B cell (primary cell): ENCODE measurements at regions not wholly inside any gene's neighbourhood (a gene's known extent, or its start where the extent isn't known, plus 50 kb on each side); places are given as distances from the start of the nearest gene placed in this dataset.

ENCODE experiments used
- EZH2 ChIP-seq: IDR thresholded peaks from 2 replicates; pipeline ENCODE4 v1.6.1; 2012; ENCODE audit warnings: borderline replicate concordance, low read depth, mild to moderate bottlenecking, moderate library complexity, low read length; ENCODE audit not compliant: insufficient read depth, poor library complexity, severe bottlenecking
- TF ChIP-seq, protein P1 (sequence below): fragments of 200-600 bp; IDR thresholded peaks from one replicate; pipeline ENCODE4 v1.8.0; 2022; ENCODE audit warnings: antibody characterized with exemption, mild to moderate bottlenecking

DNA sequence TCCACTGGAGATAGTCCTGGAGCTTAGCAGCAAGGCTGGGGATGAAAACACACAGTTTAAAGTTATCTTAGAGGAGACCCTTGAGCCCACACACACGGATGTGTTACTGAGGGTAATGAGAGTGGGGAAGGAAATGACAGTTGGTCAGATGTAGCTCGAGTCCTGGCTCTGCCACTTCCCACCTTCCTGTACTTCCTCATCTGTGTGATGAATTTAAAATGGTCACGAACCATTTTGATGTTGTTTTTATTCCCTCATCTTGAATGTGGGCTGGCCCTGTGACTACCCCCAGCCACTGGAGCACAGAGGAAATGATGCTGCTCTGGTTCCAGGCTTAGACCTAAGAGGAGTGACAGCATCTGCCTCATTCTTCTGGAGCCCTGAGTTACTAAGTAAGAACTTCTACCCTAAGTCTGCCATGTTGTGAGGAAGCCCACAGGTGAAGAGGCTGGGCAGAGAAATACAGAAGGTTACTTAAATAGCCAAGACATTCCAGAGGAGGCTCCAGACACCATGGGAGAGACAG, 141.2 kb downstream of the NRN1 start:
- no peak for TF ChIP-seq EZH2
- TF ChIP-seq, protein P1, sequence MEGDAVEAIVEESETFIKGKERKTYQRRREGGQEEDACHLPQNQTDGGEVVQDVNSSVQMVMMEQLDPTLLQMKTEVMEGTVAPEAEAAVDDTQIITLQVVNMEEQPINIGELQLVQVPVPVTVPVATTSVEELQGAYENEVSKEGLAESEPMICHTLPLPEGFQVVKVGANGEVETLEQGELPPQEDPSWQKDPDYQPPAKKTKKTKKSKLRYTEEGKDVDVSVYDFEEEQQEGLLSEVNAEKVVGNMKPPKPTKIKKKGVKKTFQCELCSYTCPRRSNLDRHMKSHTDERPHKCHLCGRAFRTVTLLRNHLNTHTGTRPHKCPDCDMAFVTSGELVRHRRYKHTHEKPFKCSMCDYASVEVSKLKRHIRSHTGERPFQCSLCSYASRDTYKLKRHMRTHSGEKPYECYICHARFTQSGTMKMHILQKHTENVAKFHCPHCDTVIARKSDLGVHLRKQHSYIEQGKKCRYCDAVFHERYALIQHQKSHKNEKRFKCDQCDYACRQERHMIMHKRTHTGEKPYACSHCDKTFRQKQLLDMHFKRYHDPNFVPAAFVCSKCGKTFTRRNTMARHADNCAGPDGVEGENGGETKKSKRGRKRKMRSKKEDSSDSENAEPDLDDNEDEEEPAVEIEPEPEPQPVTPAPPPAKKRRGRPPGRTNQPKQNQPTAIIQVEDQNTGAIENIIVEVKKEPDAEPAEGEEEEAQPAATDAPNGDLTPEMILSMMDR: no peak
